ENCODE measurements at regions not wholly inside any gene's neighbourhood (a gene's known extent, or its start where the extent isn't known, plus 50 kb on each side); places are given as distances from the start of the nearest gene placed in this dataset.
"Not testable (repeated sequence)": the region's sequence is repeated elsewhere in the genome, so short reads cannot be mapped to it uniquely, and the experiment has no call there.

- ATAC-seq (peak; percentile 75), DNase-seq (no peak)
- intact Hi-C loops (cut with micrococcal nuclease): no loop called here
Observed at GRCh38 chr13:80011448-80012212, 329.3 kb downstream of the SPRY2 start.

DNA sequence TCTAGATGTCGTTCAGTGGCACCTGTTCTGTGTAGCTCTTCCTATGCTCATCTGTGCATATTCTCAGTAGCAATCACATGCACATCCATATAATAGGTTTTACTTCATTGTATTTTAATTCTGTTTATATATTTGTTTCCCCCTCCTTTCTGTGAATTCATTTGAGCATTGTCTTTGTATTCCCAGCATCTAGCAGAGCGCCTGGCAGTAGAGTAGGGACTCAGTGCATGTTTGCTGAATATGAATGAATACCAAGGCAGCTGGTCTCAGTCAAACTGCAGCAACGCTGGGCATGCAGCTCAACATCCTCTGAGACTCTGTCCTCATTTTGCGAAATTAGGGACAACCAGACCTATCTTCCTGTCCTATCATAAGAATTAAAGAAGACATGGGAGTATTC, 330.1 kb downstream of the SPRY2 start:
- intact Hi-C loops (cut with micrococcal nuclease): no loop called here
- ATAC-seq: no peak
- no peak for DNase-seq

- ATAC-seq: no peak
- intact Hi-C loops (cut with micrococcal nuclease): no loop called here
Observed at GRCh38 chr13:80010286-80010831, 330.6 kb downstream of the SPRY2 start.

DNA sequence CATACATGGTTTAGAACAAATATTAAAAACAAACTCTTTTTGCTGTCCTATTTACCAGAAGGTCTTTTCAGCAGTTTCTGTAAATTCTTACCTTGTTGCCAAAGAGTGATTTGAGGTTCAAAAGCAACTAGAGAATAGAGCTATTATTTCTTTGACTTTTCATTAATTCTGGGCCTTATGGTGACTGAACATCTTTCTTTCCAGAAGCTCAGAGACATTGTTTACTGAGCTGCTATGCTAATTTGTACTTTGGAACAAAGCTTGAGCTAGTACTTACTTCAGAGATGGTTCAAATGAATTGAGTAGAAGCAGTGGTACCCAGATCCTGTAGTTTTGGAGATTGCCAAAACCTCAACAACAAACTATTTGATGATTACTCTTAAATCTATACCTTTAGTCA, 331.2 kb downstream of the SPRY2 start:
- ATAC-seq (no peak), DNase-seq (no peak)
- intact Hi-C loops (cut with micrococcal nuclease): no loop called here

More at GRCh38 chr13:80010286-80010831, 330.6 kb downstream of the SPRY2 start:
- no peak for DNase-seq

DNA sequence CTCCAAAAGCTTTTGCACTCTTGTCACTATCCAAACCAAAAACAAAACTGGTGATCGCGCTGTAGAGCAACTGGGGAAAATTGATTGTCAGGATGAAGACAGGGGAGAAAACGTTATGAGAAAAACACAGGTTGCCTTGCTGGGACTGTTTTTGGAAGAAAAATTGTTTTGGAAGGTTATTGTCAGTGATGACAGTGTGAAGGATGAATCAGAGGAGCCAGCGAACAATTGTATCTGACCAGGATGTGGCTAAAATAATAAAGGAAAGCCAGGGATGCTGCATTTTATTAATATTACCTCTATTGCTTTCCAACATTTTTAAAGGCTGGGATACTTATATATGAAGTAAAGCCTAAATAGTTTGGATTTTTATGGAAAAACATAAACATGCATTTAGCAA, 334.0 kb downstream of the SPRY2 start:
- intact Hi-C loops (cut with micrococcal nuclease): no loop called here
- DNase-seq (no peak), ATAC-seq (no peak)

DNA sequence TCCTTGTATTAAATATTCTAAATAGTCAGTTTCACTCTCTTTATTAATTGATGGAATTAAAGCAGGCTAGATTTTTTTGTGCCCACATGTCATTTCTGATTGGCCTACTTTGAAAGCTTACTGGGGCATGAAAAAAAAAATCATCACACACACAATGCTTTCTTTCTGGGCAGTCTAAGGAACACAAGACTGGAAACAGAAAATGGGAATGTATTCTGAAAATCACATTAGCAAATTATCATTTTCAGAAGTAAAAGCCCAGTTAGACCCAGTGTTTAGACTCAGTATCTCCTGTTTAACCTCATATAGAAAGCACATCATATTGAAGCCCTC, 339.4 kb downstream of the SPRY2 start:
- intact Hi-C loops (cut with micrococcal nuclease): no loop called here
- ATAC-seq (no peak), DNase-seq (no peak)

DNA sequence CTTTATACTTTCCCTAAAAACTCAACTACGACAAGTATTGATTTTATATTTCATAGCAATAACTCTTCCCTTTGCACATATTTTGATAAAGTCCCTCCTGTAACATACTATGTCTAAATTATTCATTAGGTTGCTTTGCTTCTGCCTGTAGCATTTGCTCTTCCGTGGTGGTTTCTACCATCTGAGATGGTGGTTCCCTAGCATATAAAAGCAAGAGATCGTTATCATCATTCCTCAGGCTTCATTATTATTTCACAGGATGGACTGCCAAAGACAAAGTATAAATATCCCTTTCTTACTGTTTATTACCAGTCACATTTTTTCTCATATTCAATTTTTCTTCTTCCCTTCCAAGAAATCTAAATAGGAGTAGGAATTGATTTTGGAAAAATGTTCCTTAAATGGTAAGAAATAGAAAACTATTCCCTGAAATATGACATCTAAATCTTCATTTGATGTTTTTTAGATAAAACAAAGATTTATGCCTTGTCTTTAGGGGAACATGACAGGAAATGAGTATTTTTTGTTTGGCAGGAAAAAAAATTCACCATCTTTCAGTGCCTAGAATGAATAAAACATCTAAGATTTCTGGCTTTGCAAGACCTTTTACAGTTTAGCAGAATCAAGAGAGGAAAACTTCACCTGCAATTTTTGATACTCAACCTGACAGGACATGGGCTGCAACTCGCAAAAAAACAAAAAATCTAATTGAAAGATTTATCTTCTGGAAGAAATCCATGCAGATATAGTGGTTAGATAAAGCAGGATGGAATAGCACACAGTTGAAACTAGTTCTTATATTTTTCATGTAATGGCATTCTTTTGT, 340.0 kb downstream of the SPRY2 start:
- intact Hi-C loops (cut with micrococcal nuclease): no loop called here
- DNase-seq (no peak), ATAC-seq (no peak)

DNA sequence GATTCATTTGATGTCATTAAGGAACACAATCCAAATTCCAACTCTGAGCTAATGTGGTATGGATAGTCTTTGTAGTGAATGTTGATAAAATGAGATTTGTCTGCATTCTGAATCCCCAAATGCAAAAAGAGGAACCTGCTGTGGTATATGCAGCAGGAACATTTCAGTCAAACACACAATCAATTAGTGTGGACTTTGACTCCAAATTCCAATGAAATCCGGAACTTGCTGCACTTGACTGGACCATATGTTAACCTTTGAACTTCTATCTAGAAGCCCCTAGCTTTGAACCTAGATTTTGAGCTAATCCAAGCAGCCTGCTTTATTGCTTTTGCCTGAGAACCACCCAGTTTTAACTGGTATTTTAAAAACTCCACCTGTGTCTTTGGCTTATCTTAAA, 341.3 kb downstream of the SPRY2 start:
- intact Hi-C loops (cut with micrococcal nuclease): no loop called here
- ATAC-seq (no peak), DNase-seq (no peak)

DNA sequence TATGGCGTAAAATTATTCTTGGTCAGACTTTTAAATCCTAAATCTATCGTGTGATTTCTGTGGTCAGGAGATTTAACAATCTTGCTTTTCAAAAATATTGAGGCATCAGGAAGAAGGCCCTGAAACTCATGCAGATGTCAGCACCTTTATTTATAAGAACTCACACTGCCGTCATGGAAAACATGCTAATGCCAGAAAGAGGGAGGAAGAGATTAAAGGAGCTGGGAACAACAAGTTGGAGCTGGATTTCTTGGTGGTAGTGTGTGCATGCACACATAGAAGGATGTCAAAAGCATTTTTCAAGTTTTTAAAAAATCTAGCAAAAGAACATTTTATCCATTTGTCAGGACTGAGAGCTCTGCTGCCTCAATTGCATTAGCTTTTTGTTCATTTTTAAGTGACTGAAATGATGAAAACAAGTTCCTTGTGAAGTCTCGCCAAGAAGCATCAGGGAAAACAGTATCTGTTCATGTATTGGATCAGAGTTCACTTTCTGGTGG, 342.5 kb downstream of the SPRY2 start:
- DNase-seq (no peak), ATAC-seq (no peak)
- intact Hi-C loops (cut with micrococcal nuclease): no loop called here

DNA sequence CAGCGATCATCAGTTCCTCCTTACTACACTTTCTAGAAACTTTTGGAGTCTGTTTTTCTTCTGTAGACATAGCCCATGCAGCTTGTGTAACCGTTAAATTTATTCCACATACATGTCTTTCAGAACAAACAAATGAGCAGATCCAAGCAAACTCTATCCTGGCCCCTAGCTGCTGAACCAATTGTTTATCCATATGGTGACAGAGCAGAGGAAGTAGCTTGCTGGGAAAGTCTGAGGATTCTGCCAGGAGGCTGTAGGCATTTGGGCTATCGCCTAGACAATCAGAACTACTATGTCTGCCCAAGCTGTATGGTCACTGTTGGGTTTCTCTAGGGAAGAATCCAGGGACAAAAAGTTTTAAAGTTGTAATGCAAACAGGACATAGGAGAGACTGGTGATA, 343.7 kb downstream of the SPRY2 start:
- no peak for DNase-seq
- intact Hi-C loops (cut with micrococcal nuclease): no loop called here

DNA sequence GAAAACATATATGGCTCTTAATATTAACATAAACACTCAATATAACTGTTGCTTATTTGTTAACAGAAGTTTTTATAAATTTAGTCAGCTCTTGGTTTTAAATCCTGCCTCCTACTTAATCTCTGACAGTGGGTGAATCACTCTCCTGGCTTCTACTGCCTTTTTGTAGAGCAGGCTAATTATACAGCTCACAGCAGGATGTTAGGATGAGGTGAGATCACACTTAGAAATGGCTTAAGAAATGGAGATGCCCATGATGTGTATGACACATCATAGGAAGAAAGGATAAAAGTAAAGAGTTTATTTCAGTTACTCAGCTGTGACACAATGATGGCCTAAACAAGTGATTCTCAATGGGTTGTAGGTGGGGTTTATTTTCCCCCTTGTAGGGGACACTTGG, 345.6 kb downstream of the SPRY2 start:
- DNase-seq (no peak), ATAC-seq (no peak)
- intact Hi-C loops (cut with micrococcal nuclease): no loop called here

More for the DNA sequence above, 343.7 kb downstream of the SPRY2 start:
- no peak for ATAC-seq

- intact Hi-C loops (cut with micrococcal nuclease): no loop called here
- ATAC-seq (no peak), DNase-seq (no peak)
Observed at GRCh38 chr13:79992111-79992510, 348.8 kb downstream of the SPRY2 start.

- no peak for ATAC-seq
- DNase-seq: no peak
- intact Hi-C loops (cut with micrococcal nuclease): no loop called here
Observed at GRCh38 chr13:79990048-79990447, 350.9 kb downstream of the SPRY2 start.

DNA sequence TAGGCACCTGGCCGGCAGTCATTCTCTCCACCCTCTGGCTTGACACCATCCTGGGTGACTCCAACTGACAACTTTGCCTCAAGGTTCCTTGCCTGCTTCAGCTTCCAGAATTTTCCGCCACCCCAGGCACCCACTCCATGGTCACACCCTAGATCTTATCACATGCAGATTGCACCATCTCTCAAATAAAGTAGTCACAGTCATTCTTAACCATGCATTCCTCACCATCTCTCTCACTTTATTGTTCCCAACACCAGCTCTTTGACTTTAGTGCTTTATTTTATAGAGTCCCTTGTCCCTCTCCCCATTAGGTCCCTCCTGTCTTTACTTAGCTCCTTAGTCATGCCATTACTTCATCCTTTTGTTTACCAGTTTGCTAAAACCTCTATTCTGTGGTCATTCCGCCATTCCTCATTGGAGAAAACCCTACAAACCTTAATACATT, 351.7 kb downstream of the SPRY2 start:
- intact Hi-C loops (cut with micrococcal nuclease): no loop called here
- DNase-seq (no peak), ATAC-seq (no peak)

DNA sequence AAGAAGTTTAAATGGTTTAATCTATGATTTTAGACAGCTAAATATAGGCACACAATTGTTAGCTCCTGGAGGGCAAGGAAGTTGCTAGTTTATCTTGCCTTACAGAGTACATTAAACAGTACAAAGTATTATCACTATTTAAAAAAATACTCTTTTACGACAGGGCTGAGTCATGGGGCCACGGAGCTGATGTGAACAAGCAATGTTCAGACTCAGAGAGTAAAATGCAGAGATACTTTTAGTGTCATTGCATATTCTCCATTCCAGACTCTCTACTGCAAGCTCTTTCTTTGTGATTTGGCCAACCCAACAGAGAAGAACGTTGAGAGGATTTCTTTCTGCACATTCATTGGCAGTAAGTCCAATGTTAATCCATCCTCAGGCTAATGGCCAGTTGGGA, 352.4 kb downstream of the SPRY2 start:
- DNase-seq: no peak
- ATAC-seq: no peak
- intact Hi-C loops (cut with micrococcal nuclease): no loop called here

GRCh38 chr13:79987761-79988160, 353.2 kb downstream of the SPRY2 start:
- no peak for ATAC-seq
- no peak for DNase-seq
- intact Hi-C loops (cut with micrococcal nuclease): no loop called here

- no peak for ATAC-seq
- no peak for DNase-seq
- intact Hi-C loops (cut with micrococcal nuclease): no loop called here
Observed at GRCh38 chr13:79987323-79987722, 353.6 kb downstream of the SPRY2 start.

GRCh38 chr13:79986890-79987289, 354.0 kb downstream of the SPRY2 start:
- ATAC-seq (no peak), DNase-seq (no peak)
- intact Hi-C loops (cut with micrococcal nuclease): no loop called here

GRCh38 chr13:79974935-79975650, 365.8 kb downstream of the SPRY2 start:
- DNase-seq; ATAC-seq; intact Hi-C loops (cut with micrococcal nuclease): not testable (repeated sequence)

DNA sequence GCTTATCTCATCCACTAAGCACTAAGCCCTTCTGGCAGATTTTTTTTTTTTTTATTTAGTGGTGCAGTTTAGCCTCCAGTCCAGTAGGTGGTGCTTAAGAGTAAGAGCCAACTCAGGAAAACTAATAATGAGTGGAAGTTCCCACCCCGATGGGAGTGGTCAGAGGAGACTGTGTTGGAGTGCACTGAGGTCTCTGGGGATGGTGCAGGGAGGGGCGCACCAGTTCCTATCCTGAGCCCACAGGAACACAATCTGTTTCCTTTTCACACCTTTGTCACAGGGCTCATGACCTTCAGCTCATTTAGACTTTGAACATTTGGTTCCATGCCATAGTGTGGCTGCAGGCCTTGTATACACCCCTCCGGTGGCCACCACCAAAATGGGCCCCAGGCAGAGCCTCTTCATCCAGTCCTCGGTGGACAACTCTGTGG, 367.4 kb downstream of the SPRY2 start:
- ATAC-seq: peak; percentile 79
- peak; percentile 41 for DNase-seq
- intact Hi-C loops (cut with micrococcal nuclease): no loop called here

Data from left ventricle myocardium superior (tissue), 1 donor.